ENCODE measurements at regions not wholly inside any gene's neighbourhood (a gene's known extent, or its start where the extent isn't known, plus 50 kb on each side); places are given as distances from the start of the nearest gene placed in this dataset.

DNA sequence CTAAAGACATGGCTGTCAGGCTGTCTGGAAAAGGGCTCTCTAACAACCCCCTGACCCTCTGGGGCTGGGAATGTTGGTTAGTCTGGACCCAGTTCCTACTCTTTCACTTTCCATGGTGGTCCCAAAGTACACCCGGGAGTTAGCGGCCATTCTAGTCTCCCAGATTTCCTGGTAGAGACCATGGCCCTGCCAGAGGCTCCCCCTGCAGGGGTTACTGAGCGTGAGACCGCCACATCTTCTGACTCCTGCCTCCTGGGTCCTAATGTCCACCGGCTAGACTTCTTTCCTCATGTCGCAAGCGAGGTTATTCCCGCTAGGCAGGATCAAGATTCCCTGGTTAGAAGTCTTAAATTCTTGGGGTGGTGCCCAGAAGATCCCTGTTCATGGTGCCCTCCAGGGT is 540.0 kb upstream of the ROBO1 start:
- Mint-ChIP-seq H3K36me3 (peaks cover 0 to 4% (median 0%) of the 10 kb centered on the region in 3 donors), H3K4me3 (no peak overlapping the region), H3K4me1 (no peaks in the 10 kb centered on the region), H3K27me3 (ENCODE audit: low read depth in 3 of 3) (peaks cover 0 to 4% (median 2%) of the 10 kb centered on the region in 3 donors), H3K9me3 (peaks cover 20 to 76% (median 44%) of the 10 kb centered on the region in 6 donors), H3K27ac (no peak overlapping the region)
- no peak for DNase-seq

DNA sequence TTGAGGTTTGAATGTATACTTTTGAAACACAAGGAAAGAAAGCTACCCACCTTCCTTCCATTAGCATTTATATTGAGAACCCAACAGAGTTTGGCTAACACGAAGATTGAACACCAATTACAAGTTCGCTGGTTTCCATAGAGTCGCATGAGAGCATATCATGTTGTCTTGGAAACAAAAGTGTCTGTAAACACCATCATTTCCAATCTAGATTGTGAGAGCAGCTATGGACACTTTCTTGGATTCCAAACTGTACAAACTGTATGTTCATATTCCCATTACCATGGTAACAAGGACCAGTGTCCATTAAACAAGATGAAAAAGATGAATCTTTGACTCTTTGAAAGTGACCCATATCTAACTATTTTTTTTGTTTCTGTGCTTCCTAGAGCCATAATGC is 529.9 kb upstream of the ROBO1 start:
- DNase-seq = no peak
- Mint-ChIP-seq H3K36me3 (no peaks in the 10 kb centered on the region), H3K4me1 (no peaks in the 10 kb centered on the region), H3K27ac (no peak overlapping the region), H3K27me3 (ENCODE audit: low read depth in 3 of 3) (no peaks in the 10 kb centered on the region), H3K9me3 (peaks cover 12 to 35% (median 17%) of the 10 kb centered on the region in 6 donors), H3K4me3 (no peak overlapping the region)

DNA sequence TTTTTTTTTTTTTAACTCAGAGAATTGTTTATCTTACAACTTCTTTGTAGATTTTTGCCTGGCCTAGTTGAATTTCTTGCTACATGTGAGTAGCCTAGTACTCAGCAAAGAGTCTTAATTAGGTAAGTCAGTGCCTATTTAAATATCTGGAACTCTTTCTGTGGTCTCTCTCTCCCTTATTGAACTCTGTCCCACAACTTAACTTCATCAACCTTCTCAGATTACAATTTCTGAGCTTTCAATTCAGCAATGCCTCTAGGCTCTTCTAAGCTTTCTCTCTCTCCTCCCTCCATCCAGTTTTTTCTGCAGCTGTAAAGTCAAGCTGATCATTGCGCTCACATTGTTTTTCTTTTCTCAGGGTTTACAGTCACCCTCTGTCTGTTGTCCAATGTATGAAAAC is 517.6 kb upstream of the ROBO1 start:
- Mint-ChIP-seq H3K27me3 (ENCODE audit: low read depth in 3 of 3) (peaks cover 0 to 2% (median 0%) of the 10 kb centered on the region in 3 donors), H3K4me1 (no peaks in the 10 kb centered on the region), H3K36me3 (peaks cover 0 to 3% (median 0%) of the 10 kb centered on the region in 3 donors), H3K9me3 (peaks cover 15 to 49% (median 29%) of the 10 kb centered on the region in 6 donors), H3K4me3 (no peak overlapping the region), H3K27ac (no peak overlapping the region)
- no peak for DNase-seq

DNA sequence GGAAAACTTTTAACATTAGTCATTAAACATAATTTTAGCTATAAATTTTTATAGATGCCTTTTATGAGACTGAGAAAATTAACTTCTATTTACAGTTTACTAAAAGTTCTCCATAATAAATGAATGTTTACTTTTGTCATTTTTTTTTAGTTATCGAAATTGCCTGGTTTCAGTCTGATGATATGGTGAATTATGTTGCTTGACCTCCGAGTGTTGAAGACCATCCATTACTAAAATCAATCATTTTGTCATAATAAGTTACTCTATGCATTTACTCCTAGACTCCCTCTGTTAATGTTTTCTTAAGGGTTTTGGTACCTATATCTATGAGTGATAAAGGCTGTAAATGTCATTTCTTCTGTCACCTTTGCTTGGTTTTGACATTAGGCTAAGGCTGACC is 516.0 kb upstream of the ROBO1 start:
- Mint-ChIP-seq H3K27me3 (ENCODE audit: low read depth in 3 of 3) (peaks cover 0 to 2% (median 0%) of the 10 kb centered on the region in 3 donors), H3K27ac (no peak overlapping the region), H3K4me3 (no peak overlapping the region), H3K9me3 (peaks cover 14 to 55% (median 30%) of the 10 kb centered on the region in 6 donors), H3K4me1 (no peaks in the 10 kb centered on the region), H3K36me3 (peaks cover 0 to 3% (median 0%) of the 10 kb centered on the region in 3 donors)
- DNase-seq = no peak

DNA sequence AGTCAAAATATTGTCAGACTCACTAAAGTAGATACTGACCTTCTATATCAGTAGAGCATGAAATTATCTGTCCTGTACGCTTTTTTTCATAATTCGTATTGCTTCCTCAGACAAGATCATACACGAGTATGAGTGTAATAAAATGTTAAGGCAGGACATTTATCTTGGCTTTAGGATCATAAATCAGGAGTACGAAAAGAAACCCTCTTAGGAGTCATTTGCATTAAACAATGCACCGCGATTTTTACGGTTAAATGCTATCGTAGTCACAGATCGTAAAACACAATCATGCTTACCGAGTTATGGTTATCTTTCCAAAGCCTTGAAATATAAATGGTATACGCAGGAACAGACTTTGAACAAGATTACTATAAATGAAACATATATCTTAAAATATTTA is 510.3 kb upstream of the ROBO1 start:
- no peaks in the 10 kb centered on the region for H3K27me3 Mint-ChIP-seq (ENCODE audit: low read depth in 3 of 3)
- no peak overlapping the region for H3K27ac Mint-ChIP-seq
- H3K9me3 Mint-ChIP-seq = peaks cover 5 to 51% (median 21%) of the 10 kb centered on the region in 6 donors
- H3K4me3 Mint-ChIP-seq = no peak overlapping the region
- no peaks in the 10 kb centered on the region for H3K36me3 Mint-ChIP-seq
- no peaks in the 10 kb centered on the region for H3K4me1 Mint-ChIP-seq
- DNase-seq = no peak

DNA sequence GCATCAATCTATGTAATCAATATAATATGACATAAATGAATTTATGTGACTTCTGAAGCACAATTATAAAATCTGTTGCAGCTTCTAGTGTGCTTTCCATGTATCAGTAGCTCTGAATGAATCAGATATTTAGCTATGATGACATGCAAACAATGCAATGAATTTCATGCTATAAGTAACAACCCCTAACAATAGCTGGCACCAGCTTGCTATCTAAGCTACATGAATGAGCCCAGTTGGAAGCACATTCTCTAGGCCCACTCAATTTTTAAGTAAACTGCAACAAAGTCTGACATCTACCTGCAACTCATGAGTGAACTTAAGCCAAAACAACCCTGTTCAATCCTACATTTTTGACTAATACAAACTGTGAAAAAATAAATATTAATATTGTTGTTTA is 507.3 kb upstream of the ROBO1 start:
- Mint-ChIP-seq H3K9me3 (peaks cover 0 to 52% (median 20%) of the 10 kb centered on the region in 6 donors), H3K4me3 (no peak overlapping the region), H3K36me3 (no peaks in the 10 kb centered on the region), H3K4me1 (no peaks in the 10 kb centered on the region), H3K27me3 (ENCODE audit: low read depth in 3 of 3) (no peaks in the 10 kb centered on the region), H3K27ac (no peak overlapping the region)
- DNase-seq = no peak

DNA sequence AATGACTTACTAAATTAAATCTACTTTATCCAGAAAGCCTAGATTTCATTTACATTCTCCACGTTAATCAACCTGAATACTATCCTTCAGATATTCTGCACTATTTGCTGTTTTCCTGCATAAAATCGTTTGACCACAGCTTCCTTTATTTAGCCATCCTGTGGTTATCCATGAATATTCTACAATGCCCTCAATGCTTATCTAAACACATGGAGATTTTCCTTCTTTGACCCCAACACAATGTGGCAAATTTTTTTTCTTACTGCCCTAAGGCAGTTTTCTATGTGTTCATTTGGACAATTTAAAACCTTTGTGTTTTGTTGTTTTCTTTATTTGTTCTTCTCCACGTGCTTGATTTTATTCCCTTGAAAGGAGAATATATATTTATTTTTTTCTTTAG is 495.5 kb upstream of the ROBO1 start:
- no peak overlapping the region for H3K27ac Mint-ChIP-seq
- peaks cover 13 to 45% (median 25%) of the 10 kb centered on the region in 6 donors for H3K9me3 Mint-ChIP-seq
- H3K27me3 Mint-ChIP-seq (ENCODE audit: low read depth in 3 of 3) = no peaks in the 10 kb centered on the region
- H3K4me3 Mint-ChIP-seq = no peak overlapping the region
- H3K4me1 Mint-ChIP-seq = no peaks in the 10 kb centered on the region
- H3K36me3 Mint-ChIP-seq = peaks cover 0 to 5% (median 0%) of the 10 kb centered on the region in 3 donors
- no peak for DNase-seq

DNA sequence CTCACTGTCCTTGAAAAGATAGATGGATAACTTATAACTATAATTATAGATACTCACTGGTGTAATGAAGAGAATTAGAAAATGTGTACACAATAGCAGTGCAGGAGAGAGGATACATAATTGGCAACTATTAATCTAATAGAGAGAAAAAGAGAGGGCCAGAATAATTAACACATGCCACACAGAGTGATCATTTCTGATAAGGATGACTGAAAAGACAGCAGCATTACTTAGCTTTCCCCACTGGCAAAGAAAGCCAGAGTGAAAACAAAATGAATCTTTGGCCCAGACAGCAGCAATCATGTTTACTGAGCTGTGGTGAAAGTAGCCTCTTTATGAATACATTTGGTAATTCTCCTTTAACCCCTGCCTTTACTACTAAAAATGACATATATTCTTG is 493.3 kb upstream of the ROBO1 start:
- no peak for DNase-seq
- H3K27me3 Mint-ChIP-seq (ENCODE audit: low read depth in 3 of 3) = no peaks in the 10 kb centered on the region
- H3K9me3 Mint-ChIP-seq = peaks cover 10 to 46% (median 26%) of the 10 kb centered on the region in 6 donors
- H3K27ac Mint-ChIP-seq = no peak overlapping the region
- no peaks in the 10 kb centered on the region for H3K4me1 Mint-ChIP-seq
- no peak overlapping the region for H3K4me3 Mint-ChIP-seq
- H3K36me3 Mint-ChIP-seq = peaks cover 0 to 5% (median 0%) of the 10 kb centered on the region in 3 donors

DNA sequence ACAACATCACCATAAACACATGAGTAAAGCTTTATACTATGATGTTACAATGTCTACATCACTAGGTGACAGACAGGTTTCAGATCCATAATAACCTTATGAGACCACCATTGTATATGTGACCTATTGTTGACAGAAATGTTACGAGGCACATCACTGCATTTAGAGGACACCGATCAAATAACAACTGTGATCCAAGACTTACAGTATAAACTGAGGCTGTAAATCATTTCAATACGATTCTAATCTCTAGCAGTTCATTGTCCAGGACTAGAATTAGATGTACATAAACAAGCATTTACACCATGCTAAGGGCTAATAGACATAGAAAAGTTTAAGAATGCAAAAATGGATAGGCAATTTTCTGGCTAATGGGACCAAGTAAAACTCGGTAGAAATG is 491.9 kb upstream of the ROBO1 start:
- Mint-ChIP-seq H3K36me3 (peaks cover 0 to under 1% (median 0%) of the 10 kb centered on the region in 3 donors), H3K27me3 (ENCODE audit: low read depth in 3 of 3) (no peaks in the 10 kb centered on the region), H3K27ac (no peak overlapping the region), H3K4me1 (no peaks in the 10 kb centered on the region), H3K9me3 (peaks cover 7 to 36% (median 21%) of the 10 kb centered on the region in 6 donors), H3K4me3 (no peak overlapping the region)
- no peak for DNase-seq

DNA sequence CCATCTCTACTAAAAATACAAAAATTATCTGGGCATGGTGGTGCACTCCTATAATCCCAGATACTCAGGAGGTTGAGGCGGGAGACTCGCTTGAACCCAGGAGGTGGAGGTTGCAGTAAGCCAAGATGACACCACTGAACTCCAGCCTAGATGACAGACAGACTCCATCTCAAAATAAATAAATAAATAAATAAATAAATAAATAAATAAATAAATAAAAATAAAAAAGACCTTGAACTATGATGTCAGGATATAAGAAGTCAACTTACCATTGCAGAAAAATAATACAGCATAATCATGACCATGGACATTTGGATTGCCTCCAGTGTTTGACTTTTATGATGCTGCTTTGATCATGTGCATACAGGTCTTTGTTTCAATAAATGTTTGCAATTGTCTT is 484.3 kb upstream of the ROBO1 start:
- H3K27me3 Mint-ChIP-seq (ENCODE audit: low read depth in 3 of 3) = no peaks in the 10 kb centered on the region
- no peak overlapping the region for H3K27ac Mint-ChIP-seq
- no peak for DNase-seq
- peaks cover 11 to 59% (median 40%) of the 10 kb centered on the region in 6 donors for H3K9me3 Mint-ChIP-seq
- H3K4me1 Mint-ChIP-seq = no peaks in the 10 kb centered on the region
- no peak overlapping the region for H3K4me3 Mint-ChIP-seq
- H3K36me3 Mint-ChIP-seq = no peaks in the 10 kb centered on the region

DNA sequence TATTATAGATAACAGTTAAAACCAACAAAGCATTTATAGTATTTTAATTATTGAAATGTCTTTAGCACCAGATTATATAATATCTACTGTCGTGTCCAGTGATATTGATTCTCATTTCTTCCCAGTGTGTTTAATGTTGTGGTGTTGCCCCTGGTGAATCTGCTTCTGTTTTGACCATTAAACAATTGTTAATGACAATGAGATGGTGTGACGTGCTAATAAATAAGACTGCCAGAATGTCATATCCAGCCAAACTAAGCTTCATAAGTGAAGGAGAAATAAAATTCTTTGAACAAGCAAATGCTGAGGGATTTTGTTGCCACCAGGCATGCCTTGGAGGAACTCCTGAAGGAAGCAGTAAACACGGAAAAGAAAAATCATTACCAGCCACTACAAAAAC is 480.0 kb upstream of the ROBO1 start:
- H3K4me3 Mint-ChIP-seq = no peak overlapping the region
- no peaks in the 10 kb centered on the region for H3K27me3 Mint-ChIP-seq (ENCODE audit: low read depth in 3 of 3)
- no peaks in the 10 kb centered on the region for H3K36me3 Mint-ChIP-seq
- H3K27ac Mint-ChIP-seq = no peak overlapping the region
- no peak for DNase-seq
- peaks cover 7 to 70% (median 44%) of the 10 kb centered on the region in 6 donors for H3K9me3 Mint-ChIP-seq
- no peaks in the 10 kb centered on the region for H3K4me1 Mint-ChIP-seq

DNA sequence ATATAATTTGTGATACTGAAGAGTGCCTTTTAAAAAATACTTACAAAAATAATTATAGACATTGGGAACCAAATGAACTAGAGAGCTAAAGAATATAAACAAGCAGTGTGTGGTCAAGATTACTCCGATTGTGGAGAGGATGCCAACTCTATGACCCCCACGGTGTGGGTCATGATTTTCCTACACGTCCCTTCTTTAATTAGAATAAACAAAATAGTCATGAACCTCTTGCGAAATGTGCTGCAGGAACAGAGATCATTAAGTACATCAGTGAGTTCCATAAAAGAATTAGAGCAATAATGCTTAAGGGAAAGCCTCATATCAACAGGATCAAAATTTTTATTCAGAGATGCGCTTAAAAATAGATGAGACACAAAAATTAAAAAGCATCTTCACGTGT is 476.6 kb upstream of the ROBO1 start:
- no peak overlapping the region for H3K4me3 Mint-ChIP-seq
- peaks cover 6 to 71% (median 38%) of the 10 kb centered on the region in 6 donors for H3K9me3 Mint-ChIP-seq
- H3K27ac Mint-ChIP-seq = no peak overlapping the region
- H3K4me1 Mint-ChIP-seq = no peaks in the 10 kb centered on the region
- H3K27me3 Mint-ChIP-seq (ENCODE audit: low read depth in 3 of 3) = no peaks in the 10 kb centered on the region
- no peaks in the 10 kb centered on the region for H3K36me3 Mint-ChIP-seq
- no peak for DNase-seq

DNA sequence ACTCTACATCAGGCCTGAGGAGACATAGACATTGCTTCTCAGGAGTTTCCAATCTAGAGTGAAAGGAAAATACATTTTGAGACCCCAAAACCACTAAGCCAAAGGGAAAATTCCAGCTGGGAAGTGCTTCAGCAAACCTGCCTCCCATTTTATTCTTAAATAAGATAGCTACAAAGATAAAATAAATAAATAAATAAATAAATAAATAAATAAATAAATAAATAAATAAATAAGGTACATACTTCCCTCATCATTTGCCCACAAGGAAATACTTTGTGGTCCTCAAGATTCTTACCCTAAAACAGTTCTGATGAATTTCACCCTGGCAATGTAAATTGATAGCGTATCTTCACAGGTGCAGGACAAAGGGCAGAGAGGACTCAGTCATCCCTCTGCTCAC is 474.0 kb upstream of the ROBO1 start:
- peaks cover 10 to 64% (median 25%) of the 10 kb centered on the region in 6 donors for H3K9me3 Mint-ChIP-seq
- no peaks in the 10 kb centered on the region for H3K36me3 Mint-ChIP-seq
- no peak overlapping the region for H3K4me3 Mint-ChIP-seq
- no peak for DNase-seq
- H3K27me3 Mint-ChIP-seq (ENCODE audit: low read depth in 3 of 3) = no peaks in the 10 kb centered on the region
- H3K27ac Mint-ChIP-seq = no peak overlapping the region
- no peaks in the 10 kb centered on the region for H3K4me1 Mint-ChIP-seq

DNA sequence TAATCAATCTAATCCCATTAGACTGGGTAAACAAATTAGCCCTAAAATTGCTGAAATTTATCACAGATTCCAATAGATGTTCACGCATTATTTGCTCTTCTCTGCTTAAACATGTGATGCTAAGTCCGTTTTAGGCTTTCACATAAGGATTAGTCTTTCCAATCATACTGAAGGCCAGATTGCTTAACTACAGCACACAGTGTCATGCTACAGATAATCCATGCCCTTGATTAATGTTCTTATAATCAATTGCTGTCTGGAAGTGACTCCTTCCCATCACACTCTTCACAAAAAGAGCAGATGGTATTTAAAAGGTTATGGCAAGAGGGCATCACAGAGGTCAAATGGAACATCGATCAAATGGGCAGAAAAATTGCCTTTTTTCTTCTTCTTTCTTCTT is 471.5 kb upstream of the ROBO1 start:
- peaks cover 5 to 53% (median 22%) of the 10 kb centered on the region in 6 donors for H3K9me3 Mint-ChIP-seq
- no peaks in the 10 kb centered on the region for H3K4me1 Mint-ChIP-seq
- H3K36me3 Mint-ChIP-seq = no peaks in the 10 kb centered on the region
- H3K27ac Mint-ChIP-seq = no peak overlapping the region
- no peak overlapping the region for H3K4me3 Mint-ChIP-seq
- DNase-seq = no peak
- no peaks in the 10 kb centered on the region for H3K27me3 Mint-ChIP-seq (ENCODE audit: low read depth in 3 of 3)

DNA sequence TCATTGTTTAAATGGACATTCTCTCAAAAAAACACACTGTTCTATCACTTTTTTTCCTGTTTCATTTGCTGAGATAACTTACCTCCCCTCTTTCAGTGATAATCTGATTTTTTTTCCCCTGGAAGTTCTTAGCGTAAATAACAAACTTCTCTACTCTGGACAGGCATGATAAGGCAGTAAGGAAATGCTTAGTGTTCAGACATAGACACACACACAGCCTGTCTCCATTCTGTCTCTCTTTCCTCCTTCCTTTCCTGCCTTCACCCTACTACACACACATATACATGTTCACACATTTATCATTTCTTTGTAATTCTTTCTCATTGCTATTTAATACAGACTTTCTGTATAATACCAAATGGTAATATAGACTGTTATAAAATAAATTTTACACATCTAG is 470.8 kb upstream of the ROBO1 start:
- H3K4me3 Mint-ChIP-seq = no peak overlapping the region
- DNase-seq = no peak
- H3K36me3 Mint-ChIP-seq = no peaks in the 10 kb centered on the region
- H3K4me1 Mint-ChIP-seq = no peaks in the 10 kb centered on the region
- no peaks in the 10 kb centered on the region for H3K27me3 Mint-ChIP-seq (ENCODE audit: low read depth in 3 of 3)
- H3K27ac Mint-ChIP-seq = no peak overlapping the region
- peaks cover 3 to 57% (median 22%) of the 10 kb centered on the region in 6 donors for H3K9me3 Mint-ChIP-seq
